HUES6 (cell line): ENCODE measurements at regions not wholly inside any gene's neighbourhood (a gene's known extent, or its start where the extent isn't known, plus 50 kb on each side); places are given as distances from the start of the nearest gene placed in this dataset.
"Not testable (repeated sequence)": the region's sequence is repeated elsewhere in the genome, so short reads cannot be mapped to it uniquely, and the experiment has no call there.

Source experiments
- H3K27ac ChIP-seq: 2 replicates; pipeline ENCODE4 v1.7.0; 2013; ENCODE audit warnings: low read depth, mild to moderate bottlenecking, low read length, inconsistent platforms
- H3K27me3 ChIP-seq: 2 replicates; pipeline ENCODE4 v1.6.1; 2013; ENCODE audit warnings: low read length; ENCODE audit not compliant: control insufficient read depth, insufficient read depth
- H3K36me3 ChIP-seq: 2 replicates; pipeline ENCODE4 v1.6.1; 2013; ENCODE audit warnings: low read length; ENCODE audit not compliant: control insufficient read depth, insufficient read depth
- H3K4me1 ChIP-seq: 2 replicates; pipeline ENCODE4 v1.6.1; 2013; ENCODE audit warnings: low read length; ENCODE audit not compliant: control insufficient read depth, insufficient read depth
- H3K4me3 ChIP-seq: 2 replicates; pipeline ENCODE4 v1.5.1; 2013; ENCODE audit warnings: low read depth, low read length
- H3K9ac ChIP-seq: one replicate; pipeline ENCODE4 v1.6.1; 2013; ENCODE audit warnings: mild to moderate bottlenecking, low read length
- H3K9me3 ChIP-seq: 2 replicates; pipeline ENCODE4 v1.6.1; 2013; ENCODE audit warnings: low read depth, low read length; ENCODE audit not compliant: control insufficient read depth, insufficient read depth

GRCh38 chr4:177494791-177495190 is 52.6 kb upstream of the AGA start:
- H3K9me3 ChIP-seq = no peaks in the 10 kb centered on the region
- no peaks in the 10 kb centered on the region for H3K27me3 ChIP-seq
- H3K9ac ChIP-seq = no peak overlapping the region

GRCh38 chr4:177495626-177496025 is 53.4 kb upstream of the AGA start:
- H3K4me3 ChIP-seq, H3K9ac ChIP-seq: not testable (repeated sequence)

More at GRCh38 chr4:177494791-177495190, 52.6 kb upstream of the AGA start:
- no peaks in the 10 kb centered on the region; the same call in none of the 2 replicates for H3K36me3 ChIP-seq
- H3K4me1 ChIP-seq = no peaks in the 10 kb centered on the region
- H3K27ac ChIP-seq = no peak overlapping the region
- H3K4me3 ChIP-seq = no peak overlapping the region

GRCh38 chr4:177499537-177499936 is 57.3 kb upstream of the AGA start:
- Histone ChIP-seq H3K27ac (no peak overlapping the region), H3K9me3 (peaks cover 3% of the 10 kb centered on the region; the same call in 1 of the 2 replicates), H3K9ac (no peak overlapping the region), H3K27me3 (no peaks in the 10 kb centered on the region), H3K36me3 (peaks cover 6% of the 10 kb centered on the region), H3K4me3 (no peak overlapping the region), H3K4me1 (no peaks in the 10 kb centered on the region)

More at GRCh38 chr4:177495626-177496025, 53.4 kb upstream of the AGA start:
- H3K9me3 ChIP-seq, H3K27ac ChIP-seq, H3K27me3 ChIP-seq, H3K4me1 ChIP-seq, H3K36me3 ChIP-seq: not testable (repeated sequence)

GRCh38 chr4:177505171-177505615 is 63.0 kb upstream of the AGA start:
- Histone ChIP-seq H3K4me3 (no peak overlapping the region), H3K9me3 (peaks cover 3% of the 10 kb centered on the region; the same call in 1 of the 2 replicates), H3K4me1 (peaks cover 11% of the 10 kb centered on the region), H3K27me3 (no peaks in the 10 kb centered on the region), H3K36me3 (peaks cover 4% of the 10 kb centered on the region; the same call in 1 of the 2 replicates), H3K9ac (peak overlapping the region; percentile 16), H3K27ac (0 out of 2 replicates have a peak overlapping the region, but pooled peaks have one; percentile 47)

- Histone ChIP-seq H3K27ac (no peak overlapping the region), H3K4me1 (peaks cover 11% of the 10 kb centered on the region), H3K27me3 (no peaks in the 10 kb centered on the region), H3K36me3 (no peaks in the 10 kb centered on the region), H3K9me3 (no peaks in the 10 kb centered on the region), H3K4me3 (no peak overlapping the region), H3K9ac (no peak overlapping the region)
Observed at GRCh38 chr4:177508662-177509061, 66.4 kb upstream of the AGA start.

- H3K4me1 ChIP-seq = peaks cover 11% of the 10 kb centered on the region
- H3K4me3 ChIP-seq = no peak overlapping the region
- H3K36me3 ChIP-seq = no peaks in the 10 kb centered on the region
- H3K27ac ChIP-seq = no peak overlapping the region
- H3K9ac ChIP-seq = no peak overlapping the region
- no peaks in the 10 kb centered on the region for H3K27me3 ChIP-seq
- no peaks in the 10 kb centered on the region for H3K9me3 ChIP-seq
Observed at GRCh38 chr4:177509226-177509745, 67.0 kb upstream of the AGA start.

GRCh38 chr4:177511611-177512010 is 69.4 kb upstream of the AGA start:
- Histone ChIP-seq H3K36me3 (no peaks in the 10 kb centered on the region), H3K9me3 (no peaks in the 10 kb centered on the region), H3K4me1 (no peaks in the 10 kb centered on the region), H3K4me3 (no peak overlapping the region), H3K27me3 (no peaks in the 10 kb centered on the region), H3K9ac (no peak overlapping the region), H3K27ac (no peak overlapping the region)

- H3K36me3 ChIP-seq = no peaks in the 10 kb centered on the region
- no peak overlapping the region for H3K9ac ChIP-seq
- no peak overlapping the region for H3K4me3 ChIP-seq
- H3K4me1 ChIP-seq = no peaks in the 10 kb centered on the region
- no peaks in the 10 kb centered on the region for H3K27me3 ChIP-seq
- H3K27ac ChIP-seq = no peak overlapping the region
- H3K9me3 ChIP-seq = no peaks in the 10 kb centered on the region
Observed at GRCh38 chr4:177512646-177513045, 70.4 kb upstream of the AGA start.

- Histone ChIP-seq H3K9me3 (0 out of 2 replicates have a peak, but pooled peaks cover 3% of the 10 kb centered on the region), H3K4me1 (no peaks in the 10 kb centered on the region), H3K9ac (no peak overlapping the region), H3K36me3 (no peaks in the 10 kb centered on the region), H3K27ac (no peak overlapping the region), H3K4me3 (no peak overlapping the region), H3K27me3 (no peaks in the 10 kb centered on the region)
Observed at GRCh38 chr4:177517862-177518261, 75.6 kb upstream of the AGA start.

GRCh38 chr4:177519481-177520260 is 77.4 kb upstream of the AGA start:
- Histone ChIP-seq H3K27me3 (no peaks in the 10 kb centered on the region), H3K36me3 (no peaks in the 10 kb centered on the region), H3K9me3 (0 out of 2 replicates have a peak, but pooled peaks cover 3% of the 10 kb centered on the region), H3K4me3 (no peak overlapping the region), H3K27ac (no peak overlapping the region), H3K4me1 (no peaks in the 10 kb centered on the region), H3K9ac (no peak overlapping the region)

- Histone ChIP-seq H3K4me3 (no peak overlapping the region), H3K27me3 (no peaks in the 10 kb centered on the region), H3K4me1 (0 out of 2 replicates have a peak, but pooled peaks cover 4% of the 10 kb centered on the region), H3K9ac (no peak overlapping the region), H3K36me3 (no peaks in the 10 kb centered on the region), H3K27ac (no peak overlapping the region), H3K9me3 (no peaks in the 10 kb centered on the region)
Observed at GRCh38 chr4:177528620-177529019, 86.4 kb upstream of the AGA start.
